ENCODE measurements at regions not wholly inside any gene's neighbourhood (a gene's known extent, or its start where the extent isn't known, plus 50 kb on each side); places are given as distances from the start of the nearest gene placed in this dataset.
A peak's percentile ranks its signal among the peaks of the same experiment; 100 is the strongest.

GRCh38 chr13:63308549-63309165 is 1893.0 kb upstream of the PCDH20 start (continued):
- TF ChIP-seq ZNF425 (CRISPR knock-in tag; conservative IDR thresholded peaks at IDR 0.05) (no peak), ATF6 (CRISPR knock-in tag; IDR thresholded peaks at IDR 0.05) (no peak), ESRRA (CRISPR knock-in tag; IDR thresholded peaks at IDR 0.05; ENCODE audit: borderline replicate concordance) (no peak)

- H3K9me3 Mint-ChIP-seq = peaks cover 11% of the 10 kb centered on the region
- no peak overlapping the region for H3K27ac Mint-ChIP-seq
- no peak for TF ChIP-seq PREB (CRISPR knock-in tag; IDR thresholded peaks at IDR 0.05; ENCODE audit: borderline replicate concordance)
- ChIA-PET POLR2A (no interaction called here), CTCF (no interaction called here)
- H3K36me3 Mint-ChIP-seq = peaks cover 5% of the 10 kb centered on the region; the same call in 1 of the 2 replicates
- H3K27me3 Mint-ChIP-seq (ENCODE audit: low read depth) = no peaks in the 10 kb centered on the region
- no peak for DNase-seq (ENCODE audit: low spot score)
- no peaks in the 10 kb centered on the region for H3K4me1 Mint-ChIP-seq
- no peak for ATAC-seq
- H3K4me3 Mint-ChIP-seq = no peak overlapping the region
Measured at GRCh38 chr13:63307228-63307627, 1891.6 kb upstream of the PCDH20 start.

- POLR2A ChIA-PET = no interaction called here
- Mint-ChIP-seq H3K4me3 (no peak overlapping the region), H3K9me3 (peaks cover 11% of the 10 kb centered on the region), H3K36me3 (peaks cover 5% of the 10 kb centered on the region; the same call in 1 of the 2 replicates), H3K4me1 (no peaks in the 10 kb centered on the region), H3K27ac (no peak overlapping the region), H3K27me3 (ENCODE audit: low read depth) (no peaks in the 10 kb centered on the region)
- no peak for ATAC-seq
- CTCF ChIA-PET = no interaction called here
- DNase-seq (ENCODE audit: low spot score) = peak; percentile 9
- no peak for TF ChIP-seq FOXK1 (CRISPR knock-in tag; IDR thresholded peaks at IDR 0.05)
- no peak for TF ChIP-seq JAZF1 (CRISPR knock-in tag; IDR thresholded peaks at IDR 0.05)
- no peak for TF ChIP-seq MYBL2 (CRISPR knock-in tag; IDR thresholded peaks at IDR 0.05)
- no peak for TF ChIP-seq GABPB1 (CRISPR knock-in tag; IDR thresholded peaks at IDR 0.05)
- no peak for TF ChIP-seq SP1 (CRISPR knock-in tag; conservative IDR thresholded peaks at IDR 0.05)
Measured at GRCh38 chr13:63305641-63306133, 1890.0 kb upstream of the PCDH20 start.

- ChIA-PET CTCF (no interaction called here), POLR2A (no interaction called here)
- H3K27ac Mint-ChIP-seq = no peak overlapping the region
- TF ChIP-seq MAX (CRISPR knock-in tag; IDR thresholded peaks at IDR 0.05) = no peak
- TF ChIP-seq ATF1 (CRISPR knock-in tag; IDR thresholded peaks at IDR 0.05) = no peak
- peaks cover 5% of the 10 kb centered on the region; the same call in 1 of the 2 replicates for H3K36me3 Mint-ChIP-seq
- ATAC-seq = no peak
- DNase-seq (ENCODE audit: low spot score) = no peak
- H3K4me3 Mint-ChIP-seq = no peak overlapping the region
- H3K4me1 Mint-ChIP-seq = no peaks in the 10 kb centered on the region
- H3K9me3 Mint-ChIP-seq = peaks cover 11% of the 10 kb centered on the region
- H3K27me3 Mint-ChIP-seq (ENCODE audit: low read depth) = no peaks in the 10 kb centered on the region
Measured at GRCh38 chr13:63304497-63304896, 1888.8 kb upstream of the PCDH20 start.

GRCh38 chr13:63299866-63300394 is 1884.3 kb upstream of the PCDH20 start:
- ATAC-seq = no peak
- no peaks in the 10 kb centered on the region for H3K36me3 Mint-ChIP-seq
- H3K27me3 Mint-ChIP-seq (ENCODE audit: low read depth) = no peaks in the 10 kb centered on the region
- TF ChIP-seq TP53 (CRISPR knock-in tag; IDR thresholded peaks at IDR 0.05) (no peak), PRRX2 (CRISPR knock-in tag; IDR thresholded peaks at IDR 0.05) (no peak), CBFB (CRISPR knock-in tag; IDR thresholded peaks at IDR 0.05; ENCODE audit: low read depth) (no peak), MLX (CRISPR knock-in tag; IDR thresholded peaks at IDR 0.05) (no peak), GRHL2 (CRISPR knock-in tag; IDR thresholded peaks at IDR 0.05; ENCODE audit: insufficient replicate concordance, severe bottlenecking) (no peak), FOXP4 (CRISPR knock-in tag; IDR thresholded peaks at IDR 0.05) (no peak), IRF1 (CRISPR knock-in tag; IDR thresholded peaks at IDR 0.05) (no peak)

More at GRCh38 chr13:63299866-63300394, 1884.3 kb upstream of the PCDH20 start:
- Mint-ChIP-seq H3K4me3 (no peak overlapping the region), H3K9me3 (no peaks in the 10 kb centered on the region), H3K4me1 (no peaks in the 10 kb centered on the region), H3K27ac (no peak overlapping the region)
- no peak for DNase-seq (ENCODE audit: low spot score)
- CTCF ChIA-PET = no interaction called here
- POLR2A ChIA-PET = no interaction called here
